GM21360 (cell line): ENCODE measurements at regions not wholly inside any gene's neighbourhood (a gene's known extent, or its start where the extent isn't known, plus 50 kb on each side); places are given as distances from the start of the nearest gene placed in this dataset.
"Not testable (repeated sequence)": the region's sequence is repeated elsewhere in the genome, so short reads cannot be mapped to it uniquely, and the experiment has no call there.

Experiments used
- ATAC-seq: cut with Tn5 transposase; IDR thresholded peaks from one replicate; pipeline ENCODE4 v1.9.1; 2021; ENCODE audit warnings: mild to moderate bottlenecking, moderate library complexity; ENCODE audit not compliant: unreplicated experiment

DNA sequence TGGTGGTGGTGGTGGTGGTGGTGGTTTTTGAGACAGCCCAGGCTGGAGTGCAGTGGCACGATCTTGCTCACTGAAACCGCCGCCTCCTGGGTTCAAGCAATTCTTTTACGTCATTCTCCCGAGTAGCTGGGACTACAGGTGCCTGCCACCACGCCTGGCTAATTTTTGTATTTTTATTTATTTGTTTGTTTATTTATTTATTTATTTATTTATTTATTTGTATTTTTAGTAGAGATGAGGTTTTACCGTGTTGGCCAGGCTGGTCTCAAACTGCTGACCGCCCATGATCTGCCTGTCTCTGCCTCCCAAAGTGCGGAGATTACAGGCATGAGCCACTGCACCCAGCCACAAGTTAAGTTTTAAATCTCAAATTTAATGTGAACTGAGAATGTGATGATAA, 126.5 kb downstream of the PCDH18 start:
- not testable (repeated sequence) for ATAC-seq

DNA sequence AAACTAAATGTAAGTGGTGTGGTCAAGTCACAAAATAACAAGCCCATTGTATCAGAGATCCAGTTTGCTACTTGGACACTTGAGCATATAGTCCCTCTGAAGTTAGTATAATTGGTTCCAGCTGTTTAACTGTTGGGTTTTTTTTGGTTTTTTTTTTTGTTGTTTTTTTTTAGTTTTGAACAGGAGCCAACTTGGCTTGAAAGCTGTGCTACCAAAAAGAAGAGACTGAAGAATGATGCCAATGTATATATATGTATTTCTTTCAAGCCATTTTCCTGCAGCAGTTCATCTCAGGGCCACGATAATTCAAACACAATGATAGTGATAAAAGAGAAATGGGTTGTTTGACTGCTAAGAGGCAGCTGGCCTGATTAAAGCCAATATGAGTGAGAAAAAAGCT, 138.3 kb downstream of the PCDH18 start:
- no peak for ATAC-seq

DNA sequence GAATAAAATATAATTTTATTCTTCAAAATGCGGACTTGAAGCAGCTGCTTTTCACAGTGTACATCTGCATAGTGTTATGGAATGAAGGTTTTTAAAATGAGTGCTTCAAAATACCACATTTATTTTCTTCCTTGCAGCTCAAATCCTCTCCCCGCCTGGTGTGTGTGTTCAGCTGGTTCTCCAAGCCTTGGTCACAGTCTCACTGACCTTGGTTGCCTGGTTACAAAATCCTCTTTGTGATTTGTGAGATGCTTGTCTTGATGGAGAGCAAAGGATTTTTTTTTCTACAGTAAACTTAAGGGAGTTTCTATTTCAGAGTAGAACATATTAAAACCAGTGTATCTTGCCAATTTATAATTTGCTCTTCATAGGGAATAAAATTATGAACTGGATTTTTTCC, 139.2 kb downstream of the PCDH18 start:
- ATAC-seq: no peak

DNA sequence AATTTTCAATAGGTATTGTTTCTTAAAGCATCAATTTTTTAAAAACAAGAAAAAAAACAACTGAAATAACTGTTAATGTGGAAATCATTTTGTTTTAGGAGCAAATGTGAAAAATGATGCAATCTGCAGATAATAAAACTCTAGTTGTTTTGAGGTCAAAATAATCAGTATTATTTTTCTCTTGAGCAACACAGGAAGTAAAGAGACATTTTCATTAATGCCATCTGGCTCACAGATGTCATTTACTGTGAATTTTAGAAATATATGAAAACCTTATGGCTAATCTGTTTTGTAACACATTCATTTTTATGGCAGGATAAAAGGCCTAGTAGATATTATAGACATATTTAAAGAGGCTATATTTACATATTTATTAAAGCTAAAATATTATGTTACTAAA, 141.6 kb downstream of the PCDH18 start:
- ATAC-seq: no peak

DNA sequence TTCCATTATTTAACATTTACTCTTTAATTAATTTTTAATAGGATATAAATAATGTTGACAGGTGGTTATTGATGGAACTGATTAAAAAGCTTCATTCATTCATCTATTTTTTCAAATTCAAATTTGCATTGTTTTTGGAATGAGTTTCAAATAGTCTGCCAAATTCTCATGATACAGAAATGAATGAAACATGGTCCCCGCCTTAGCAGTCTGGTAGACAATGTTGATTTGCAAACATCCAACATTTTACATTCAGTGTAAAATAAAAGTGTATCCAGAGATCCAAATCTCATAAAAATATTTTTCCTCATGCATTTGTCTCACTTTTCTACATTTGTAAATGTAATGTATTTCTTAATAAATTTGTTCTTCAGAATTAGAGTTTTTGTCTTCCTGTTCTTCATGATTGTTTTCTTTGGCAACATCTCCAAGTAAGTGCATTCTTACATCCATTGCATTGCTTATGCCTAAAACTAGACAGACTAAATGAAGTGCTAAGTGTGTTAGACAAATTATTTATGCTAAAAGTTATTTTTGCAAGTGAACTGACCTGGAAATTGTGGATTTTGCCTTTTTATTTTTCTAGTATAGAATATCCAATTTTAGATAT, 142.3 kb downstream of the PCDH18 start:
- no peak for ATAC-seq

DNA sequence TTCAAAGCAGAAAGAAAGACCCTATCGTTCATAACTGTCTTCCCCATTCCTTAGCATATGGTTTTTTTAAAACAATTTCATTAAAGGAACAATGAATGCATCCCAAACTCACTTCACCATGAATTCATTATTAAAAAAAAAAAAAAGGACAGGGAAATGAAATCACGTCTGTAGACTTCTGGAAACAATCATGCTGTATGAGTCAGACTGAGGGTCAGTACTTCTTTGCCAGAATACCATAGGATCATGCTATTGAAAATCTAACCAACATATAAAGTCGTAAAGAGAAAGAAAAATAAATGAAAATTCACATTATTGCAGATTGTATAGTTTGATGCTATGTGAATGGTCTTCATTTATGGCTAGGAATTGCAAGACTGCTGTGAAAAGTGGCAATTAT, 144.4 kb downstream of the PCDH18 start:
- ATAC-seq: no peak

DNA sequence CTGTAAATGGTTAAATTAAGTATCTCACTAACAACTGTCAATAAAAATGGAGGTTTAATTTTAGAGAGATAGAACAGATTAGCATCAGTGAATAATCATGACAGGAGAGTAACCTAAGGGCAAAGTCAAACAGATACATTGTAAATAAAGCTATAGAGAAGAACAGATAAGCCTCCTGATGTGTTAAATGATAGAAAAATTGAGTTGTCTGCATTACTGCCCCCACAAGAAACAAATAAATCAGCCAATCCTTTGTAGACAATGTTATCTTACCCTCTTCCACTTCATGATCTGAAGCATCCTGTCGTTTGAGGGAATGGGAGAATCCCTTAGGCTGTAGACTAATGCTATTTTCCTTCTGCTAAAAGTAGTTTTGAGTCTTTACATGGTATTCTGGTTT, 147.8 kb downstream of the PCDH18 start:
- ATAC-seq: no peak

DNA sequence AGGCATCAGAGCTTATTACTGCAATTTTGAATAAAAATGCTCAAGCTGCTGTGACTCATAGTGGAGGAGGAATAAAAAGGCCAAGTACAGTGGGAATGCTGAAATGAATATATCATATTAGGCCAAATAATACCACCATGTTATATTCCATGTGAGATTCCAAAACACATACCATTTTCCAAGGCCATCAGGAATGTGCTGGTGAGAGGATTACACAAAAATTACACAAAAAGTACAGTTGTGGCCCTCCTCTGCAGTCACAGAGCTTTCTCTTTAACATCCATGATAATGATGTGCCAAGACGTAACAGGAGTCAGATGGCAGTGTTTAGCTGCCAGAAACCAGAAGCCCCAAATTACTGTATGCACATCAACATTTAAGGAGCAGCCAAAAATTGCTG, 153.5 kb downstream of the PCDH18 start:
- ATAC-seq: no peak

DNA sequence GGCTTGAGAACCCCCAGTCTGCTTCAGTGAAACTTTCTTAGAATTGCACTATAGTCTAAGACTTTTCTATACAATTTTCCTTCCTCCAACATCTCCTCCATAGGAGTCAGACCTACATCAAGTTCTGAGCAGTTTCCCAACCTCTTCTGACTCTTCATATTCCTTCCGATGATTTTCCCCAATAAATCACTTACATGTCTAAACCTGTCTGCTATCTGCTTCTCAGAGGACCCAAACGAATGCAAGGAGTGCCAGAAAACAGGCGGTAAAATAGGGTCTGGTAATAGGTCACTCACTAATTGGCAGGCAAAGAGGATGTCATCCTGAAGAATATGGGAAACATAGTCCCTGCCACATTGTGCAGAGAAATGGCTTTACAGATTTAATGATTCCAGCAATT, 153.9 kb downstream of the PCDH18 start:
- ATAC-seq: no peak

DNA sequence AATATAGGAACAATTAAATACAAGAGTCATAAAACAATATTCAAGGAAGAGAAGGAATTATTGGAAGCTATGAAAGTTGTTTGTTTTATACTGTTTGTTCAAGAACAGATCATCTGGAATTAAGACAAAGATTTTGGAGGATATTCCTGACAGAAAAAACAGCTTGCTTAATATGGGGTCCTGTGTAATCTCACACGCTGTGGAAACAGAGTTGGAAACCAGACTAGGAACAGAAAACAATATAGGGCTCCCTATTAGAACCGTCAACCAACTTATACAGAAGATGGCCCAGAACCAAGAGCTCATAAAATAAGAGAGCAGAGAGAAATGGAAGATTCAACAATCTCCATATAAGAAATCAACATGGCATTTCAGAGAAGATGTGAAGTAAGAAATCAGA, 156.0 kb downstream of the PCDH18 start:
- no peak for ATAC-seq

DNA sequence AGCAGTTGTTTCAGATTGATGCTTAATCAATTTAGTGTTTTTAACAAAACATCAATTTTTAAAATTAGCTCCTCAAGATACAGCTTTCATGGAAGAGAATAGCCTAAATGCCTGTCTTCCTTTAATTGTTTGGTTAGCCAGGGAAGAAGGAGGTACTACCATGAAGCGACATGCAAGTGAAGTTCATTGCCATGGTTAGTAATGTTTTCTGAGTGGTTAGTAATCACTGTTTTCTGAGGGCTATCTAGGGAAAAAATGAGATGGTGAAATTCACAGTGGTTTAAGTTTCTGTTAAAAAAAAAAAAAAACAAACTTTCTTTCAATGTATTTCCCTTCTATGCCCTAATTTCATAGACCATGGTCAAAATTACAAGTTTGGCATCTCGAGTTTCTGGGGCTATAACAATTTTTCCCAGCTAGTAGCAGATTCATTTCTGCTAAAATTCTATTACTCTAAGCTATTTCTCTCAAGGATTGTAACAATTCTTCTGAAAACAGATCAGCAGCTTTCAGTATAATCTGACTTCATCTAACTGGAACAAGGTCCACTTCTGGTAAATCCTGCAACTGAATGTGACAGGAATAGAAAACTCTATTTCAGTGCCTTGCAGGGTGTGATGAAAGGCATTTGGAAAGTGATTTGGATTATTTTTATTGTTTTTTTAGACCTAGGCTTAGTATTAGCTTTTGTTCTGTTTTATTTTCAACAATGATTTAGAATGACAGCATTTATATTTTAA, 157.0 kb downstream of the PCDH18 start:
- ATAC-seq: no peak

DNA sequence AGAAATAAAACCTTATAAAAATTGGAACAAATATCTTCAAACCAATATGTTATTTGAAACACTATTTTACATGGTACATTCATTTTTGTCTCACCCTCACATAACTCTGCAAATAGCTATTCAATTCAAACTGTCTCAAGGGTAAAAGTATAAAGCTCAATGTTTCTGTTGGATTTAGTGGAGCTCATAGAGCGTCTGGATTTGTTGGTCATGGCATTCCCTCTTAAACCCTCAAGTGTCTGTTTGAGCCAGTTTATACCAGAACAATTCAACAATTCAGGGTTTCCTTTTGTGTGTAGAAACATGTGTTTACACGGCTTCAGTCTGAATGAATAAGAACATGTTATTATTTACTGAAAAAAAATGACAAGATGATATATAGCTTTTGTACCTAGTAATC, 161.6 kb downstream of the PCDH18 start:
- no peak for ATAC-seq

DNA sequence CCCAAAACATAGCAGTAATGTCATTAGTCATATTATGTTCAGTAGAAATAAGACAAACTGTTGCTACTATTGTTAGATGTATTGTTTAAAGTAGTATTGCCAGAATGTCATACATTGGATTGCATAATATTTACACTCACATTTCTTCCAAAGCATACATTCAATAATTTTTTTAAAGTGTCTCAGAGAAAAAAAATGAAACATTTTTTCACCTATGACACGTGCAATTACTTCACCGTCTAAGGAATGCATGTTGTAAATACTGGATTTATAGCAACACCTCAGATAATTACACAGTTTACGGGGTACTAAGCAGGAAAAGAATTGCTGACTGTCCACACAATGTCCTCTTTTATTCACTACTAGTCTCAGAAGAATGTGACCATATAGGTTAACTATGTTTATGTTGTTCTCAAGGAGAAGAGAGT, 162.1 kb downstream of the PCDH18 start:
- no peak for ATAC-seq

DNA sequence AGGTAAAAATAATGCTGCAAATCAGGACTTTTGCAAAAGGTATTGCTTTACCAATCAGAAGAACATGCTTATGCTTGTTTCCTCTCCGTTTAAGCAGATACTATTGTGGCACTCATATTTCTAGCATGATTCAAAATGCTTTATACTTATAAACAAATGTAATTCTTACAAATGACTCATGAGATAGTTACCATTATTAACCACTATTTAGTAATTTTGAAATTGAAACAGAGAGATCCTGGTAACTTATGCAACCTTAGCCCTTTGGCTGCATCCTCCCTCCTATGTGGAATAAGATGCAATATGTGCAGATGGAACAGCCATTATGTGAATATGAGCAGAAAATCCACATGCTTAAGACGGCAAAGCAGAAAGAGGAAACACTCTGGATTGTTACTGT, 164.7 kb downstream of the PCDH18 start:
- no peak for ATAC-seq

DNA sequence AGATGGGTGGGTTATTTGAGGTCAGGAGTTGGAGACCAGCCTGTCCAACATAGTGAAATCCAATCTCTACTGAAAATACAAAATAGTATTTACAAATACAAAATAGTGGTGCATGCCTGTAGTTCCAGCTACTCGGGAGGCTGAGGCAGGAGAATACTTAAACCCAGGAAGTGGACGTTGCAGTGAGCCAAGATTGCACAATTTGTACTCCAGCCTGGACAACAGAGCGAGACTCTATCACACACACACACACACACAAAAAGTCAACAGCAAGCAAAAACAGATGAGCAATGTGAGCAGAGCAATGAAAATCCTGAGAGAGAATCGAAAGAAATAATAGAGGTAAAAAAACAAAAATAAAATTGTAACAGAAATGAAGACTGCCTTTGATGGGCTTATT, 168.8 kb downstream of the PCDH18 start:
- ATAC-seq: no peak

DNA sequence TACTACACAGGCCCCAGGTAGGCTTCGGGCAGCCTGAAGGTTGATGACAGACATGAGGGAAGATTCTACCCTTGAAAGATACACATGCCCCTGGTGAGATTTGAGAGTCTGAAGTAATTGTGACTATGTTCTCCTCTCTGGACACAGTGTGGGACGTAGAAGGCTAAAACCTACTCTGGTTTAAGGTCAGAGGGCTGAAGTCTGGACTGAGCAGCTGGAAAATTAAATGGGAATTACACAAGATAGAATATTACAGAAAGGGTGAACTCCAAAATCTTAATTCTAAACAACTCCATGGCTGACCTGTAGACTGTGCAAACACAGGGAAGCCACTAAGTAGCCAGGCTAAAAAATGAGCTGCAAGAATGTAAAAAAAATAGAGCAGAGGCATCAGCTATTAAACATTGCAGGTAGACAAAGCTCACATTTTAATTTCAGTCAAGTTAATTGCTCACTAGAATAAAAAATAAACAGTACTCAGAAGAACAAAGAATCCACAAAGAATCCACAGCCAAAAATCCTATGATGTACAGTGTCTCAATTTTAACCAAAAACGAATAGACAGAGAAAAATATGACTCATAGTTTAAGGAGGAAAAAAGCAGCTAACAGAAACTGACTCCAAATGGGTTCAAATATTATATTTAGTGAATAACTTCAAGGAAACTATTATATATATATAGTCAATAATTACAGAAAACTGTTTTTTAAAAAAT, 170.4 kb downstream of the PCDH18 start:
- ATAC-seq: no peak

DNA sequence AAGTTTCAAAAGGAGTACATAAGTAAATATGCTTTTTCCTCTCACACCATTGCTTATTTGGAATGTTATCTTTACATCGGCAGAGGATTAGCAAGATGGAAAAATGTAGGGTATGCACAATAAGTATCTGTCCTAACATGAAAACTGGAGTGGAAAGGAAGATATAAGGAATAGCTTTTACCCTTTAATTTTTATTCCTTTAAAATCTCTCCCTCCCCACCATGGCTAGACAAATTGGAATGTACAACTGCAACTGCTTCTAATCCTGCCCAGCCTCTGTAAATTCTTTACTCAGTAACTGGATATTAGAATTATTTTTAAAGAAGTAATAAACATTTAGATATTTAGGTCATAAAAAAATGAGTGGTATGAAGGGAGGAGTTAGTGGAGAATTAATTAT, 171.5 kb downstream of the PCDH18 start:
- no peak for ATAC-seq

DNA sequence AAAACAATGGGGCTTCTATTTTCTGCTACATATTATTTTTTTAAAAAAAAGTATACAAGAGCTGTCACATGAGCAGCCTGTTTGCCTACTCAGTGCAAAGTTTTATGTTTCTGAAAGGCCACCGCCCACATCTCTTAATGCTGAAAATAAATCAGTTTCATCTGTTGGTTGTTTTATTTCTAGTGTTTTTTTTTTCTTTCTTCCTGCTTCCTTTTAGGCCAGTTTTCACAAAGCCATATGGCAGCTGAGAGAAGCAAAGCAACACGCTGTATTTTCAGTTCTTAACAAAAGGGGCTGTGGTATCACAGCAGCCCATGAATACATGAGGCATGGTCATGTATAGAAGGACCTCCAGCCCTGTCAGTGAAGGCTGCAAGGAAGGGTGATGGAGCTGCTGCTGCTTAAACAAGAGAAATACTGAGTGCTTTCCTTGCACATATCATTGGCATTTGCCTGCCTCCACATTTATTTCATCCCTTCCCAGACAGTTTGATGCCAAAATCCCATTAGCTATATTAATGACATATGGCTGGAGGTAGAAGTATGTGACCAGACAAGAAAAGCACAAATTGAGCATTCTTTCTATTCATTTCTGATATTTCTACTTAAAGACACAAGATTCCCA, 172.5 kb downstream of the PCDH18 start:
- ATAC-seq: no peak

DNA sequence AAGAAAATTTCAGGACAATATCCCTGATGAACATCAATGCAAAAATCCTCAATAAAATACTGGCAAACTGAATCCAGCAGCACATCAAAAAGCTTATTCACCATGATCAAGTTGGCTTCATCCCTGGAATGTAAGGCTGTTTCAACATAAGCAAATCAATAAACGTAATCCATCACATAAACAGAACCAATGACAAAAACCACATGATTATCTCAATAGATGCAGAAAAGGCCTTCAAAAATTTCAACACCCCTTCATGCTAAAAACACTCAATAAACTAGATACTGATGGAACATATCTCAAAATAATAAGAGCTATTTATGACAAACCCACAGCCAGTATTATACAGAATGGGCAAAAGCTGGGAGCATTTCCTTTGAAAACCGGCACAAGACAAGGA, 177.7 kb downstream of the PCDH18 start:
- ATAC-seq: not testable (repeated sequence)

DNA sequence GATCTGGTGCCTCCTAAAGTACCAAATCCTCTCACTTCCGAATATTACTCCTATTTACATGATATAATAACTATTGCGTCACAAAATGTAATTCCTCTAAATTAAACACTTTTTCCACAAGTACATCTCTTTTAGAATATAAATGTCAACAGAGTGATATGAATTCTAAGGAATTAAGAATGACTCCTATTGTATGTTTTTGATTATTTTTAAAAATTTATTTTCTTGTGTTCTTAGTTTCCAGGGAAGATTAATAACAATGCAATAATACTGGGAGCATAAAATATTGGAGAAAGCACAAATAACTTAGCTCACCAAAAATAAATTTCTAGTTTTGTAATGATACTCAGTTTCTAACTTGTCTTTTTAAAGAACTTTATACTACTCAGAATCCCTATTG, 184.9 kb downstream of the PCDH18 start:
- ATAC-seq: no peak

DNA sequence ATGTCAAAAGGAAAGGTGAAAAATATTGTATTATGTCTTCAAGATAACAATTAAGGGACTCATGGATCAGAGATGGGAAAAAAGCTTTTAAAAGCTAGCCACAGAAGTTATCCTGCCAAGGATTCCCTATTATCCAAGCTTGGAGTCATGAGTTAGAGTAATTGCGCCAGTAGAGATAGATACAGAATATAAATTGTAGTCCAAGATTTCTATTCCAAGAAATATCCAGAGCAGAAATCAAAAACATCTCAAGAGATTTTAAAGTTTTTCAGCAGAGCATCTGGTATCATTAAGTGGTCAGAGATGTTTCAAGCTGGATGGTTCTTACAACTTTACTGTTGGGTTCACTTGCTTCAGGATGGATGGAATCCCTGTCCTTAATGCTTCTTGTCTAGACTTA, 186.7 kb downstream of the PCDH18 start:
- ATAC-seq: no peak

DNA sequence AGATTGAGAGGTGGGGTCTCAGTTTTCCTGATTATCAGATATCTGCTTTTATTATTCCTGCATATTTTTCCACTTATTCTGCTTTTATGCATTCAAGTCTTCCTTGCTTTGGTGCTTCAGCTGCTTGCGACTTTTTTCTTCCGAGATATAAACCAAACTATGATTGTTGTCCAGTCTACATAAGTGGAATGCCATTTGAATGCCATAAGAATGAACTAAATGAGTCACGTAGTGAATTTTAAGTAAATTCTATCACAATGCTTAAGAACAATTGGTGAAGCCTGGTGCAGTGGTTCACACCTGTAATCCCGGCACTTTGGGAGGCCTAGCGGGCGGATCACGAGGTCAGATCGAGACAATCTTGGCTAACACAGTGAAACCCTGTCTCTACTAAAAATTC, 189.1 kb downstream of the PCDH18 start:
- ATAC-seq: no peak
